ENCODE measurements at regions not wholly inside any gene's neighbourhood (a gene's known extent, or its start where the extent isn't known, plus 50 kb on each side); places are given as distances from the start of the nearest gene placed in this dataset.

DNA sequence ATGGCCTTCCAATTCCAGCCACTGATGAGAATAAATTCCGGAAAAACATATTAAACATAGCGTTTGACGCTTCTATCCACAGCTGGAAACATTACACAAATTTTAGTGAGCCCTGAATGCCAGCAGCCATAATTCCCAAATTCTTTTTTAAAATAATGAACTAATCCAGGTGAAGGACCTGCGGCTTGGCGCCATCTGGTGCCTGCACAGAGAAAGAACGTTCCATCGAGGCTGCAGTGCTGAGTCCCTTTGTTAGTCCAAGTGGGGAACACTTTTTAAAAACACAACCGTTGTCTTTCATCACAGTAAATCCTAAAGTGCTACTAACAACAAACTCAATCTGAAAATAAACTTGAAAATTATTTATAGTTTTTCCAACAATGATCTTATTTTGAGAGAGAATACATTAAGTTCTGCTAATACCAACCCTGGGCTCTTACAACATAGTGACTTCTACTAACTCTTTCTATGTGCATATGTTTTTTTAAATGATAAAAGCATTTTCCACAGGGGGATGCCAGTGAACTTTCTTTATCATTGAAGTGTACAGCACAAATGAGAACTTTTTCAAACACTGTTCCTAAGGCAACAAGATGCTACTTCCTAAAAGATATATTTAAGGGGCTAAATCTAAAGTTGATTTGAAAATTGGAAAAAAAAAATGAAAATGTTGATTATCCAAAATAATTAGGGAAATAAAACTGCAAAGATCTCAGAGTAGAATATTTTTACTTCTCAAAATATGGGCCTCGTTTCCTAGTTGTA lies 166.9 kb upstream of the RNF32 start:
- Histone ChIP-seq H3K4me3 (ENCODE audit: low read depth in 1 of 2, low read length in 2 of 2) (no peak overlapping the region), H3K27ac (ENCODE audit: low read length) (no peak overlapping the region), H3K27me3 (ENCODE audit: low read depth, low read length) (no peaks in the 10 kb centered on the region), H3K36me3 (ENCODE audit: control insufficient read depth in 1 of 2, insufficient read depth in 2 of 2, low read length in 2 of 2) (no peaks in the 10 kb centered on the region), H3K9me3 (ENCODE audit: control insufficient read depth in 1 of 2, low read length in 2 of 2) (no peaks in the 10 kb centered on the region), H3K4me1 (ENCODE audit: control insufficient read depth in 1 of 2, insufficient read depth in 2 of 2, low read length in 2 of 2) (peaks cover 0 to 4% of the 10 kb centered on the region in 2 donors)

DNA sequence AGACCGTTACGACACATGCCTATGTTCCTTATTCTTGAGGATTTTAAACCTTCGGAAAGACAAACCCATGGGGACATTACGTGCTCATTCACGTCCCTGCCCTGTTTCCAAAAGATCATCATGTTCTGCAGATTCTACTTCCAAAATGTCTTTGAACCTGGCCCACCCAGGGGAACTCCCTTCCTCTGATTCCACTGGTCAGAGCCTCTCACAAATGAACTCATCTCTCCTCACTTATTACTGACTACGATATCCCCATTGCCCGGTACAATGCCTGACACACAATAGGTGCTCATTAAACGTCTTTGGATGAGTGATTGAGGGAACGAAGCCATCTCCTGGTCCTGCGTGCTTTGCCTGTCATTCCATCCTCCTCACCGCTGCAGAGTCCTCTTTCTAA lies 168.3 kb upstream of the RNF32 start:
- Histone ChIP-seq H3K4me3 (ENCODE audit: low read depth in 1 of 2, low read length in 2 of 2) (no peak overlapping the region), H3K27ac (ENCODE audit: low read length) (no peak overlapping the region), H3K4me1 (ENCODE audit: control insufficient read depth in 1 of 2, insufficient read depth in 2 of 2, low read length in 2 of 2) (peaks cover 0 to 4% of the 10 kb centered on the region in 2 donors), H3K27me3 (ENCODE audit: low read depth, low read length) (no peaks in the 10 kb centered on the region), H3K9me3 (ENCODE audit: control insufficient read depth in 1 of 2, low read length in 2 of 2) (no peaks in the 10 kb centered on the region), H3K36me3 (ENCODE audit: control insufficient read depth in 1 of 2, insufficient read depth in 2 of 2, low read length in 2 of 2) (no peaks in the 10 kb centered on the region)

DNA sequence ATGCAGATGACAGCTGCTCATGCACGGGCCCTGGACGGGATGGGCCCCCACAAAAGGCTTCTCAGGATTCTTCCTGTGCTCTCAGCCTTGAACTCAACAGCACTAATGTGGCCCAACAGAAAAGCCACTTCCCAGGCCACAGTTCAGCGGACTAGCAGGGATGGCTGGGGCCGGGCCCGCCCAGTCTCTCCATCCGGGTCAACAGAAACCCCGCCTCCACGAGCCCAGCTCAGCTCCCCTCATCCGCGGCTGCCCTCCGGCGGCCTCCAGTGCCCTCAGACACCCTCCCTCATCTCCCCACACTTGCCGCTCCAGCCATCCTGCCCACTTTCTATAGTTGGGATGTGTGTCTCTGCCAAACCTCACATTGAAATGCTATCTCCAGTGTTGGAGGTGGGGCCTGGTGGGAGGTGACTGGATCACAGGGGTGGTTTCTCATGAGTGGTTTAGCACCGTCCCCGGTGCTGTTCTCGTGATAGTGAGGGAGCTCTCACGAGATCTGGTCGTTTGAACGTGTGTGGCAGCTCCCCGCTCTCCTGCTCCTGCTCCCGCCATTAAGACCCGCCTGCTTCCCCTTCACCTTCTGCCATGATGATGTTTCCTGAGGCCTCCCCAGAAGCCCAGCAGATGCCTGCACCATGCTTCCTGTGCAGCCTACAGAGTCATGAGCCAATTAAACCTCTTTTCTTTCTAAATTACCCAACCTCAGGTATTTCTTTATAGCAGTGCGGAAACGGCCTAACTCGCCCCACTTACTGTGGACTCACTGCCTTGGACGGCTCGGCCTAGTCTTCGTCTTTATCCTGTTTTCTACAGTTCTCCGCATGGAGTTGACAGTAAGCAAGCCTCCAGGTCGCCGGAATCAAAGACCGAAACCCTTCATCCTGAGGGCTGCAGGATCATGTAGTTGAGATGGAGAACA lies 169.9 kb upstream of the RNF32 start:
- H3K36me3 ChIP-seq (ENCODE audit: control insufficient read depth in 1 of 2, insufficient read depth in 2 of 2, low read length in 2 of 2) = no peaks in the 10 kb centered on the region
- H3K27me3 ChIP-seq (ENCODE audit: low read depth, low read length) = no peaks in the 10 kb centered on the region
- H3K4me1 ChIP-seq (ENCODE audit: control insufficient read depth in 1 of 2, insufficient read depth in 2 of 2, low read length in 2 of 2) = peaks cover 0 to 3% of the 10 kb centered on the region in 2 donors
- no peaks in the 10 kb centered on the region for H3K9me3 ChIP-seq (ENCODE audit: control insufficient read depth in 1 of 2, low read length in 2 of 2)
- no peak overlapping the region for H3K27ac ChIP-seq (ENCODE audit: low read length)
- no peak overlapping the region for H3K4me3 ChIP-seq (ENCODE audit: low read depth in 1 of 2, low read length in 2 of 2)

DNA sequence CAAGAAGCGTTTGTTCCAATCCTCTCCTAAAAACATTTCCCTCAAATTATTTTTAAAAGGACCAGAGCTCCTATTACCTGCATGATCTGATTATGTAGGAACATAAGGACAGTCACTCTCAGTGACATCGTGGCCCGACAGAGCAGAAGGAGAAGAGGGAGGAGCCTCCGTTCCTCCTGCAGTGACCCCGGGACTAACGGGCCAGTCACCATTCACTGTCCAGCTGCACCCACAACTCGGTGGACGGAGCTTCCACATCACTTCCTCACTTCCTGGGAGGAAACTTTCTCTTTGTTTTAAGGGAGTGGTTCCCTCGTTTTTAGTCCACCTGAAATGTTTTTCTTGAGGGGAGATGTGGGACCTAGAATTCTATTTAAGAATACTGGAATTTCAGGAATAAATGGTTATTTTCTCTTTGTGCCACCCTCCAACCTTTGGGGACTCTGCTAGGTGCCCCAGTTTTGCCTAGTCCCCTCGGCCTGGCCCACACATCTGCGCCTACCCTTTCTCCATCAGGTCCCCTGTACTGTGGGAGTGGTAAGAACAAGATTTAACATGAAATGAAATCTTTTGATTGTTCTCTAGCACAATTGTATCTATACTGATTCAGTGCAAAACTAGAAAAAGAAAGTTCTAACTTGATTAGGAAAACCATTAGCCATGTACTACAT lies 173.5 kb upstream of the RNF32 start:
- no peaks in the 10 kb centered on the region for H3K9me3 ChIP-seq (ENCODE audit: control insufficient read depth in 1 of 2, low read length in 2 of 2)
- H3K27ac ChIP-seq (ENCODE audit: low read length) = no peak overlapping the region
- no peaks in the 10 kb centered on the region for H3K36me3 ChIP-seq (ENCODE audit: control insufficient read depth in 1 of 2, insufficient read depth in 2 of 2, low read length in 2 of 2)
- H3K4me1 ChIP-seq (ENCODE audit: control insufficient read depth in 1 of 2, insufficient read depth in 2 of 2, low read length in 2 of 2) = no peaks in the 10 kb centered on the region
- peaks cover 5% of the 10 kb centered on the region for H3K27me3 ChIP-seq (ENCODE audit: low read depth, low read length)
- no peak overlapping the region for H3K4me3 ChIP-seq (ENCODE audit: low read depth in 1 of 2, low read length in 2 of 2)

DNA sequence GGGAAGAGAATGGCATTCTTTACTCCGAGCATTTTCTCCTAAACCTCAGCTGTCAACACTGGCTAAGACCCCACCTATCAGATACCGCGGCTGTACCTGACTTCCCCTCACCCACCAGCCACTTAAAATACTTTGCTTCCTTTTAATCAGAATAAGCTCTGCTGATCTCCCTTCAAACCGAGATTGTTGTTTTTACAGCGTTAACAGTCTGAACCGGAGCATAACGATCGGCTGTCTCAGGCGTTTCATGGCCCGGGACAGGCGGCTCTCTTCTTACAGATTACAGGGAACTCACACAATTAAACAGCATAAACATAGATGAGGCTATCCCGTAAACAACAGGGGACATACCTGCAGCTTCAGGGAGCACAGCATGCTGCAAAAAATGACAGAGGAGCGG lies 174.3 kb upstream of the RNF32 start:
- H3K36me3 ChIP-seq (ENCODE audit: control insufficient read depth in 1 of 2, insufficient read depth in 2 of 2, low read length in 2 of 2) = no peaks in the 10 kb centered on the region
- no peak overlapping the region for H3K27ac ChIP-seq (ENCODE audit: low read length)
- H3K4me3 ChIP-seq (ENCODE audit: low read depth in 1 of 2, low read length in 2 of 2) = no peak overlapping the region

DNA sequence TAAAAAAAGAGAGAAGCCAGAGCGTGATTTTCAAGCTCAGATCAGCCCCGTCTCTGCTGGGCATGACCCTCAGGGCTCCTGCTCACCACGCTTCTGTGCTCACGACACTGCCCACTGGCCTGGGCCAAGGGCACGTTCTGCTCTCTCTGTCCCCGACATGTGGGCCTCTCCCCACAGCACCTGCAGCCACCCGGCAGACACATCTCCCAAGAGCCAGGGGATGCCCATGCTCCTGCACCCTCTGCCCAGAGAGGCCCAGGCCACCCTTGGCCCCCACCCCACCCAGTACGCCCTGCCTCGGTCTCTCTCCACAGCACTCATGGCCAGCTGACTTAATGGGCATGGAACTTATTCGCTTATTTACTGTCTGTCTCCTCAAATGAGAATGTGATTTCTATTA lies 175.4 kb upstream of the RNF32 start:
- Histone ChIP-seq H3K27ac (ENCODE audit: low read length) (no peak overlapping the region), H3K4me3 (ENCODE audit: low read depth in 1 of 2, low read length in 2 of 2) (no peak overlapping the region), H3K9me3 (ENCODE audit: control insufficient read depth in 1 of 2, low read length in 2 of 2) (no peaks in the 10 kb centered on the region), H3K27me3 (ENCODE audit: low read depth, low read length) (peaks cover 5% of the 10 kb centered on the region), H3K36me3 (ENCODE audit: control insufficient read depth in 1 of 2, insufficient read depth in 2 of 2, low read length in 2 of 2) (no peaks in the 10 kb centered on the region), H3K4me1 (ENCODE audit: control insufficient read depth in 1 of 2, insufficient read depth in 2 of 2, low read length in 2 of 2) (no peaks in the 10 kb centered on the region)

More for the DNA sequence above, 174.3 kb upstream of the RNF32 start:
- H3K4me1 ChIP-seq (ENCODE audit: control insufficient read depth in 1 of 2, insufficient read depth in 2 of 2, low read length in 2 of 2) = no peaks in the 10 kb centered on the region
- no peaks in the 10 kb centered on the region for H3K9me3 ChIP-seq (ENCODE audit: control insufficient read depth in 1 of 2, low read length in 2 of 2)
- peaks cover 5% of the 10 kb centered on the region for H3K27me3 ChIP-seq (ENCODE audit: low read depth, low read length)

DNA sequence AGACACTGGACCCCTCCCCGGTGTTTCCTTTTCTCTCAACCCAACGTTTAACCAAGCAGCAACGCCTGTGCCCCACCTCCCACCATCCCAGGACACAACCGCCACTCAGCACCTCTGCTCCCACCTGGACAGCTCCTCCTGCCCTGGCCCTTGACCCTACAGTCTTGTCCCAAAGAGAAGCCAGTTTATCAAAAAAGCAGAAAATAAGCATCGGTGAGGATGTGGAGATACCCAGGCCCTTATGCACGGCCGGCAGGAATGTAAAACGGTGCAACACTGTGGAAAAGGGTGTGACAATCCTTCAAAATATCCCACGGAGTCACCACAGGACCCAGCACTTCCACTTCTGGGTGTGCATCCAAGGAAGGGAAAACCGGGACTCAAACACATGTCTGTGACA lies 176.2 kb upstream of the RNF32 start:
- Histone ChIP-seq H3K4me3 (ENCODE audit: low read depth in 1 of 2, low read length in 2 of 2) (no peak overlapping the region), H3K27ac (ENCODE audit: low read length) (no peak overlapping the region), H3K36me3 (ENCODE audit: control insufficient read depth in 1 of 2, insufficient read depth in 2 of 2, low read length in 2 of 2) (no peaks in the 10 kb centered on the region), H3K27me3 (ENCODE audit: low read depth, low read length) (peaks cover 5% of the 10 kb centered on the region), H3K9me3 (ENCODE audit: control insufficient read depth in 1 of 2, low read length in 2 of 2) (no peaks in the 10 kb centered on the region), H3K4me1 (ENCODE audit: control insufficient read depth in 1 of 2, insufficient read depth in 2 of 2, low read length in 2 of 2) (no peaks in the 10 kb centered on the region)

DNA sequence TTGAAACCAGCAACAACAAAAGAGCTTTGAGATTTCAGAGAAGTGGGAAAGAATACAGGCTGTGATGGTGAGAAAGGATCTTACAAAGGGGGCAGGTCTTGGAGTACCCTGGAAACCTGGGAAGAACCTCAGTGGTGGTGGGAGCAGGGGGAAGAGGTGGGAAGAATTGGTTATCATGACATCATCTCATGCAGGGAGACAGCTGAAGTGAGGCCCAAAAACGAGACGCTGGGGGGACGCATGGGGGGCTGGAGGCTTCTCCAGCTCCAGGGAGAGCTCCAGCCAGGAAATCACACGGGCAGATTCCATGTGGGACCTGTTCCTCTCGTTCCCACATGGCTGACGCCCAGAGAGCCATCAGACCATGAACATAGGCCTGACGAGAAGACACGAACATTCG lies 177.3 kb upstream of the RNF32 start:
- no peak overlapping the region for H3K4me3 ChIP-seq (ENCODE audit: low read depth in 1 of 2, low read length in 2 of 2)
- H3K4me1 ChIP-seq (ENCODE audit: control insufficient read depth in 1 of 2, insufficient read depth in 2 of 2, low read length in 2 of 2) = no peaks in the 10 kb centered on the region
- H3K27me3 ChIP-seq (ENCODE audit: low read depth, low read length) = peaks cover 5% of the 10 kb centered on the region
- H3K9me3 ChIP-seq (ENCODE audit: control insufficient read depth in 1 of 2, low read length in 2 of 2) = no peaks in the 10 kb centered on the region
- H3K27ac ChIP-seq (ENCODE audit: low read length) = no peak overlapping the region
- no peaks in the 10 kb centered on the region for H3K36me3 ChIP-seq (ENCODE audit: control insufficient read depth in 1 of 2, insufficient read depth in 2 of 2, low read length in 2 of 2)

DNA sequence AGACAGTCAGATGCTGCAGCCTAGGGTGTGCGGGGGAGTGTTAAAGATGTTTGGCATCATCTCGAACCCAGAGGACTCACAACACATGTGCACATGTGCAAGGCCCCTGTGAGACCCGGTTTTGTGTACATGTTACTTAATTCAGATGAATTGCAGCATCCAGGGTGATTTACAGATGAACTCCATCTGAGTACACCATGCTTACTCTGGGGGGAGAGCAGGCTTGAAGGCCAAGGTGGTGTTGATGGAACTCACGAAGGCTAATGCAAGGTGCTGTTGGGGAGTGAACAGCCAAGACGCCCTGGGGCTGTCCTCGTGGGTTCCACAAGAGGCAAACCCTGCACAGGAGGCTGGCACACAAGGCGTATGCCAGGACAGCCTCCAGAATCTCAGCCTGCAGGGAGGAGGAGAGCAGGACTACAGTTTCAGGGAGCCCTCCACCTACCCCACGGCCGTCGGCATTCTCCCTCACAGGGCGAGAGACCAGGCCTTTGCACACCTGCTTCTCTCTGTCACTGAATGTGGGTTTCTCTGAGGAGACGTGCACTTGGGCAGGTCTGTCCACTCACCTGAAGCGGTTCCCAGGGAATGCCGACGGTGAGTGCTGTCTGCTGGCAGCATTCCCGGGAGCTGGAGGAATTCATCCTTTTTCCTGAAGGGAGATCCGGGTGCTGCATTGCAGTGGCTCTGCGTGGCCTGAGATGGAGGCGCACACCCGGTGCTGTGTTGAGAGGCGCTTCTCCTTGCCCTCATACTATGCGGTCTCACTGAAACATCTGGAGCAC lies 178.5 kb upstream of the RNF32 start:
- H3K4me3 ChIP-seq (ENCODE audit: low read depth in 1 of 2, low read length in 2 of 2) = no peak overlapping the region
- peaks cover 5% of the 10 kb centered on the region for H3K27me3 ChIP-seq (ENCODE audit: low read depth, low read length)
- H3K4me1 ChIP-seq (ENCODE audit: control insufficient read depth in 1 of 2, insufficient read depth in 2 of 2, low read length in 2 of 2) = no peaks in the 10 kb centered on the region
- no peaks in the 10 kb centered on the region for H3K36me3 ChIP-seq (ENCODE audit: control insufficient read depth in 1 of 2, insufficient read depth in 2 of 2, low read length in 2 of 2)
- H3K27ac ChIP-seq (ENCODE audit: low read length) = no peak overlapping the region
- no peaks in the 10 kb centered on the region for H3K9me3 ChIP-seq (ENCODE audit: control insufficient read depth in 1 of 2, low read length in 2 of 2)

DNA sequence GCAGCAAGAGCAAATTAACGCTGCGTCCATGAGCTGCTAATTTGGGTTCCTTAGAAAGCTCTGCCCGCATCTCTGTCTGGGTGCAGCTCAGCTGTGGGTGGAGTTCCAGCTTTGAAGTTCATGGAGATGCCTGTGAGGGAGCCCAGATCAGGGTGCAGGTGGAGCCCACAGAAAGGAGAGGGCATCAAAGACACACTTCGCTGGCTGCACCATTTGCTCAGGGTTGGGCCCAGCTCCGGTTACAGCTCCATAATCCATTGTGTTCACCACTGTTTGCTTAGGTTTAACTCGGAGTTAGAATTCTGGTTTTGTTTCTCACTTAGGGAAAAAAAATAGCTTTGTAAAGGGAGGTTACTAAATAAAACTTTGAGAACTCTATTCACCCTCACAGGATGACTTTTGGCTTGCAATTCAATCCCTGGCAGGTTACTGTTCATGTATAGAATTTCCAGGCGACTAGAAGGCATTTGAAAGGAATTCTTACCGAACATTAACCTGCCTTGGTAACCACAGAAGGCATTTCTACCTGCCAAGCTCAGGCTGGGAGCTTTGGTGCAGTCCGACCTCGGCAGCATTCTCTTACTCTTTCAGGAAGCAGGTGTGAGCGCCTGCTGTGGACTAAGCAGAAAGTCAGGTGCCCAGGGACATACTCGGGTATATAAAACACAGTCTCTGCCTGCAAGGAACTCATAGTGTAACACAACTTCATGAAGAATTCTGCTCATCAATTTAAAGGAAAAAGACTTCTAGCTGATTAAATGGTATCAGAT lies 179.5 kb upstream of the RNF32 start:
- no peak overlapping the region for H3K27ac ChIP-seq (ENCODE audit: low read length)
- no peaks in the 10 kb centered on the region for H3K36me3 ChIP-seq (ENCODE audit: control insufficient read depth in 1 of 2, insufficient read depth in 2 of 2, low read length in 2 of 2)
- no peak overlapping the region for H3K4me3 ChIP-seq (ENCODE audit: low read depth in 1 of 2, low read length in 2 of 2)
- H3K9me3 ChIP-seq (ENCODE audit: control insufficient read depth in 1 of 2, low read length in 2 of 2) = no peaks in the 10 kb centered on the region
- H3K4me1 ChIP-seq (ENCODE audit: control insufficient read depth in 1 of 2, insufficient read depth in 2 of 2, low read length in 2 of 2) = no peaks in the 10 kb centered on the region
- peaks cover 5% of the 10 kb centered on the region for H3K27me3 ChIP-seq (ENCODE audit: low read depth, low read length)
